ENCODE measurements at regions not wholly inside any gene's neighbourhood (a gene's known extent, or its start where the extent isn't known, plus 50 kb on each side); places are given as distances from the start of the nearest gene placed in this dataset.

- no peak for TF ChIP-seq CTCF (IDR thresholded peaks at IDR 0.05)
- no peak for TF ChIP-seq POLR2A (IDR thresholded peaks at IDR 0.05)
These were observed 365.0 kb upstream of the TFPI start for GRCh38 chr2:187918996-187919821.

Measured in body of pancreas (tissue), 4 donors.